Tibial artery (tissue), 4 donors: ENCODE measurements at regions not wholly inside any gene's neighbourhood (a gene's known extent, or its start where the extent isn't known, plus 50 kb on each side); places are given as distances from the start of the nearest gene placed in this dataset.

Experiments
- DNase-seq, 2 donors: peaks; one replicate each; pipeline ENCODE4 v3.0.0-alpha.2; 2019
- H3K27ac ChIP-seq, 2 donors: fragments of 200-600 bp; sonication (generic) in 1 of 2; 1 replicate in 1 of 2; 2 replicates in 1 of 2; pipeline ENCODE4 v1.5.1; 2018 to 2019; ENCODE audit warnings: mild to moderate bottlenecking in 1 of 2
- H3K27me3 ChIP-seq, 2 donors: fragments of 200-600 bp; sonication (generic) in 1 of 2; one replicate each; pipeline versions ENCODE4 v1.5.1 to v1.6.0; 2016 to 2019
- H3K36me3 ChIP-seq, 3 donors: fragments of 200-600 bp; sonication (generic) in 2 of 3; one replicate each; pipeline ENCODE4 v1.5.1; 2016 to 2019; ENCODE audit warnings: mild to moderate bottlenecking in 2 of 3
- H3K4me1 ChIP-seq, 4 donors: fragments of 200-600 bp; sonication (generic) in 2 of 4; 1 replicate in 3 of 4; 2 replicates in 1 of 4; pipeline ENCODE4 v1.5.1; 2016 to 2019
- H3K4me3 ChIP-seq, 2 donors: fragments of 200-600 bp; sonication (generic) in 1 of 2; 1 replicate in 1 of 2; 2 replicates in 1 of 2; pipeline ENCODE4 v1.5.1; 2018 to 2019; ENCODE audit warnings: mild to moderate bottlenecking in 2 of 2
- H3K9me3 ChIP-seq, 3 donors: fragments of 200-600 bp; sonication (generic) in 1 of 3; one replicate each; pipeline ENCODE4 v1.5.1; 2016 to 2019
- intact Hi-C: fragments of 100-400 bp; cut with DNase I; formaldehyde crosslinking; loops from one replicate; pipeline ENCODE4 v1.15.0; 2023; ENCODE audit warnings: low total_unique reads
- TF ChIP-seq, protein P1 (sequence below), 2 experiments: fragments of 200-600 bp in 1 of 2; fragments of 450-650 bp in 1 of 2; IDR thresholded peaks; one replicate each; pipeline ENCODE4 v1.5.1; 2017 to 2019; ENCODE audit warnings: antibody characterized with exemption in 2 of 2, mild to moderate bottlenecking in 1 of 2, moderate library complexity in 1 of 2

DNA sequence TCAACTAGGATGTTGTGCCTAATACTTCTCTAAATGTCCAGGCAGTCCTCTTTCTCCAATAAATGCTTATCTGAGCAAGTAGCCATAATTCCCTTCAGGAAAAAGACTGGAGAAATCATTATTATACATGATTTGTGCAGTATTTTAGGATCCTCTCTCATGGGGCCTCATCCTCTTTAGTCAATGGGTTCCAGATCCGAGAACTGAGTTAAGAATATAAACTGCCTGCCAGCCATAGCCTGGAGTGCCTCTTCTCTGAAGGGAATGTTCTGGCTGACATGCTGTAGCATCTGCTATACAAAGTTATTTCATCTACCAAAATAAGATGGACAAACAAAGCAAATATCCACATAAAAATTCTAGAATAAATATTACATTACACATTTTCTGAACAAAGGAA, 334.0 kb upstream of the PRMT6 start:
- no peak overlapping the region for H3K4me3 ChIP-seq
- H3K9me3 ChIP-seq, result no peaks in the 10 kb centered on the region
- TF ChIP-seq, protein P1, sequence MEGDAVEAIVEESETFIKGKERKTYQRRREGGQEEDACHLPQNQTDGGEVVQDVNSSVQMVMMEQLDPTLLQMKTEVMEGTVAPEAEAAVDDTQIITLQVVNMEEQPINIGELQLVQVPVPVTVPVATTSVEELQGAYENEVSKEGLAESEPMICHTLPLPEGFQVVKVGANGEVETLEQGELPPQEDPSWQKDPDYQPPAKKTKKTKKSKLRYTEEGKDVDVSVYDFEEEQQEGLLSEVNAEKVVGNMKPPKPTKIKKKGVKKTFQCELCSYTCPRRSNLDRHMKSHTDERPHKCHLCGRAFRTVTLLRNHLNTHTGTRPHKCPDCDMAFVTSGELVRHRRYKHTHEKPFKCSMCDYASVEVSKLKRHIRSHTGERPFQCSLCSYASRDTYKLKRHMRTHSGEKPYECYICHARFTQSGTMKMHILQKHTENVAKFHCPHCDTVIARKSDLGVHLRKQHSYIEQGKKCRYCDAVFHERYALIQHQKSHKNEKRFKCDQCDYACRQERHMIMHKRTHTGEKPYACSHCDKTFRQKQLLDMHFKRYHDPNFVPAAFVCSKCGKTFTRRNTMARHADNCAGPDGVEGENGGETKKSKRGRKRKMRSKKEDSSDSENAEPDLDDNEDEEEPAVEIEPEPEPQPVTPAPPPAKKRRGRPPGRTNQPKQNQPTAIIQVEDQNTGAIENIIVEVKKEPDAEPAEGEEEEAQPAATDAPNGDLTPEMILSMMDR (IDR thresholded peaks at IDR 0.05), result no peak
- no peaks in the 10 kb centered on the region for H3K27me3 ChIP-seq
- DNase-seq, result no peak
- intact Hi-C loops, result no loop called here
- no peak overlapping the region for H3K27ac ChIP-seq
- H3K36me3 ChIP-seq, result no peaks in the 10 kb centered on the region
- H3K4me1 ChIP-seq, result no peaks in the 10 kb centered on the region

DNA sequence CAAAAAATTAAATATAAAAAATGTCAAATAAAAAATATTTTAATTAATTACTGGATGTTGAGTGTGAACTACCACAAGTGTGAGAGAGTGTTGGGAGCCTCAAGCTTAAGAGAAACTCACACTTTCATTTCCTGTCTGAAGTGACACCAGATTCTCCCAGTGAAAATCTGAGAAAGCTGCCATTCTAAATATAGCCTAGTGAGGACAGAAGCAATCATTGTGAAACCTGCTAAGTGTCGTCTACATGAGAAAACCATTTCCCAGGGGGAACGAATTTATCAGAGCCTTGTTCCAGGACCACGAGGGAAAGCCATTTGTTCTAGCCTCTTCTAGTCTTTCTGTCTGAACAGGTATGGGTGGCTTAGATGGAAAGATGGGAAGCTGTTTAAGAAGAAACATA, 329.3 kb upstream of the PRMT6 start:
- H3K27me3 ChIP-seq, result no peaks in the 10 kb centered on the region
- H3K4me3 ChIP-seq, result no peak overlapping the region
- TF ChIP-seq, protein P1 (IDR thresholded peaks at IDR 0.05), result no peak
- intact Hi-C loops, result no loop called here
- H3K4me1 ChIP-seq, result no peaks in the 10 kb centered on the region
- no peaks in the 10 kb centered on the region for H3K36me3 ChIP-seq
- H3K27ac ChIP-seq, result no peak overlapping the region
- no peak for DNase-seq
- no peaks in the 10 kb centered on the region for H3K9me3 ChIP-seq

DNA sequence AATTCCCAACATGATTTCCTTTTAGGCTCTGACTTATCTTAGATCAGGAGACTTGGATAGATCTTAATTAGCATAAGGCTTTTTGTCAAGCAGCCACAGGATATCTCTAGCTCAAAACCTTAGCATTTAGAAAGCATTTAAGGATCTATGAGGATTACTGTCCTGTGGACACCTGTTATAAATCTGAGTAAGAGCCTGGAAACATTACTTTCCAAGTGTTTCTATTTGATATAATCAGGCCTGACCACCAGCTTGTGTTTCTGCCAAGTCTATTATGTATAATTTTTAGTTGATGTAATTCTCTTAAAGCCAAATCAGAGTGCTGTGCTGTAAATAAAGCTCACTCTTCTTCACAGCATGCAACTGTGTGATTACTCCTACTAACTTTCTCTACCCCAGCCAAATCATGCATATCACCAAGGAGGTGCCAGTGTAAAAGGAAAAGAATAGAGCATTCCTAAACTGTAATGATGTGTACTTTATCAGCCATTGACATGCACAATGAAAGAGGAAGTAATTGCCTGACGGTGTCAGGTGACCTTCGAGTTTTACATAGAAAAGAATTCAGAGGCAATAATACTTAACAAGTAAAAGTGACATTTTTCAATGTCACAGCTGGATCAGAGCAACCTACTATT, 309.9 kb upstream of the PRMT6 start:
- Histone ChIP-seq H3K27me3 (no peaks in the 10 kb centered on the region), H3K9me3 (no peaks in the 10 kb centered on the region), H3K36me3 (no peaks in the 10 kb centered on the region), H3K4me3 (no peak overlapping the region), H3K27ac (no peak overlapping the region), H3K4me1 (no peaks in the 10 kb centered on the region)
- intact Hi-C loops, result no loop called here
- TF ChIP-seq, protein P1 (IDR thresholded peaks at IDR 0.05), result no peak
- DNase-seq, result no peak

DNA sequence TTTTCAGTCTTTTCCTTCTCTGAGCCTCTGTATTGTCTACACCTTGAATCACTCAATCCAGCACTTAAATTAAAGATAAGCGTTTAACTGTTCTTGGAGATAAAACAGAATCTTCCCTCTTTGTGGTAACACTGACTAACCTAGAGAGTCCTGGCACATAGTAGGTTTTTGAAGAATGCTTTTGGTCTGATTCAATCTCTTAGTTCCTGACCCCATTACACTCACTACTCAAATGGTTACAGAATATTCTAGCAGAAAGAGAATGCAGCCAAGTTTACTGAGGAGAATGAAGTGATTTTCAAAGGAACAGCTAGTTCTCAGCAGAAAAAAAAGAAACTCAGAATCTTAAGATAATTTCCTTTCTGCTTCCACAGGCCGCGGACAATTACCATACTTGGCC, 309.2 kb upstream of the PRMT6 start:
- TF ChIP-seq, protein P1 (IDR thresholded peaks at IDR 0.05), result no peak
- Histone ChIP-seq H3K4me1 (no peaks in the 10 kb centered on the region), H3K9me3 (no peaks in the 10 kb centered on the region), H3K36me3 (no peaks in the 10 kb centered on the region), H3K27ac (no peak overlapping the region), H3K27me3 (no peaks in the 10 kb centered on the region), H3K4me3 (no peak overlapping the region)
- intact Hi-C loops, result no loop called here
- DNase-seq, result no peak

DNA sequence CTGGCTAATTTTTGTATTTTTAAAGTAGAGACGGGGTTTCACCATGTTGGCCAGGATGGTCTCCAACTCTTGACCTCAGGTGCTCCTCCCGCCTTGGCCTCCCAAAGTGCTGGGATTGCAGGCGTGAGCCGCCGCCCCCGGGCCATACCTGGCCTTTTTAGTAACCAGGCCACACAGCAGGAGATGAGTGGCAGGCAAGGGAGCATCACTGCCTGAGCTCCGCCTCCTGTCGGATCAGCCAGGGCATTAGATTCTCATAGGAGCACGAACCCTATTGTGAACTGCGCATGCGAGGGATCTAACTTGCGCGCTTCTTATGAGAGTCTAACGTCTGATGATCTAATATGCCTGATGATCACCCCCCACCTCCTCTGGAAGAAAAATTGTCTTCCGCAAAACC, 308.7 kb upstream of the PRMT6 start:
- no peak overlapping the region for H3K27ac ChIP-seq
- no peaks in the 10 kb centered on the region for H3K4me1 ChIP-seq
- no peaks in the 10 kb centered on the region for H3K9me3 ChIP-seq
- intact Hi-C loops, result no loop called here
- no peak for DNase-seq
- TF ChIP-seq, protein P1 (IDR thresholded peaks at IDR 0.05), result no peak
- H3K4me3 ChIP-seq, result no peak overlapping the region
- H3K36me3 ChIP-seq, result no peaks in the 10 kb centered on the region
- no peaks in the 10 kb centered on the region for H3K27me3 ChIP-seq

DNA sequence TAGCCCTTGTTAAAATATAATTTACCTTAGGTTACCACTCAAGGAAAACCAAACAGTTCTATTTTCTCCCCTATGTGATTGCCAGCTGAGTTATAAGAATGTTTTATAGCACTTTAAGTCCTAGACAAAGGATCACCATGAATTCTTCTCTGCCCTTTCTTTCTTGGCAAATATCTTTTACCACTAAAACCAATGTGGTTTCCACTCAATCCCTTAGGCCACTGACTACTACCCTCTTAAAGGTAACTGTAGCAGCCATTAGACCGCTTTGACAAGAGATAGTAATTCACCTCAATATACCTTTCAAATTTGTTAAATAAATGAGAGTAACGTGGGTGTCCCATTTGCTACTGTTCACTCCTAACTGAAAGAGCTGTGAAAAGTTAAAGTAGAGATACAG, 307.9 kb upstream of the PRMT6 start:
- intact Hi-C loops, result no loop called here
- Histone ChIP-seq H3K4me3 (no peak overlapping the region), H3K36me3 (no peaks in the 10 kb centered on the region), H3K27me3 (no peaks in the 10 kb centered on the region), H3K27ac (no peak overlapping the region), H3K4me1 (no peaks in the 10 kb centered on the region), H3K9me3 (no peaks in the 10 kb centered on the region)
- no peak for DNase-seq
- TF ChIP-seq, protein P1 (IDR thresholded peaks at IDR 0.05), result no peak
